Keratinocyte (primary cell): ENCODE measurements at regions not wholly inside any gene's neighbourhood (a gene's known extent, or its start where the extent isn't known, plus 50 kb on each side); places are given as distances from the start of the nearest gene placed in this dataset.

Experiments
- DNase-seq: peaks from one replicate; pipeline ENCODE4 v3.0.0-alpha.2; 2011; ENCODE audit warnings: low read depth, missing footprints, low spot score
- FAIRE-seq: peaks from 2 replicates; lab custom pipeline; 2011; peaks lifted over from hg19 to GRCh38; lab: Jason Lieb, UNC
- H2AFZ ChIP-seq: 2 replicates; pipeline ENCODE4 v1.6.0; 2012; ENCODE audit warnings: low read length, control low read depth, inconsistent platforms; ENCODE audit not compliant: control insufficient read depth
- H3K27ac ChIP-seq: 2 replicates; pipeline ENCODE4 v1.5.1; 2011; ENCODE audit warnings: low read length; ENCODE audit not compliant: control insufficient read depth, insufficient read depth
- H3K27me3 ChIP-seq: 3 replicates; pipeline ENCODE4 v1.6.0; 2011; ENCODE audit warnings: low read length; ENCODE audit not compliant: control insufficient read depth, insufficient read depth; ENCODE audit errors: extremely low read depth
- H3K36me3 ChIP-seq, 2 experiments: 2 replicates in 1 of 2; 3 replicates in 1 of 2; pipeline ENCODE4 v1.5.1; 2011; ENCODE audit warnings: low read length in 2 of 2, mild to moderate bottlenecking in 1 of 2; ENCODE audit not compliant: control insufficient read depth in 2 of 2, insufficient read depth in 2 of 2; ENCODE audit errors: extremely low read depth in 1 of 2
- H3K4me1 ChIP-seq: 3 replicates; pipeline ENCODE4 v1.5.1; 2011; ENCODE audit warnings: low read length; ENCODE audit not compliant: control insufficient read depth, insufficient read depth; ENCODE audit errors: extremely low read depth
- H3K4me2 ChIP-seq: 3 replicates; pipeline ENCODE4 v1.6.0; 2011; ENCODE audit warnings: low read depth, low read length; ENCODE audit not compliant: control insufficient read depth, insufficient read depth; ENCODE audit errors: extremely low read depth
- H3K4me3 ChIP-seq, 3 experiments: fragments of 200-600 bp in 1 of 3; sonication (generic) in 1 of 3; 2 replicates in 2 of 3; 3 replicates in 1 of 3; pipeline ENCODE4 v1.5.1; 2011 to 2016; ENCODE audit warnings: low read length in 3 of 3, mild to moderate bottlenecking in 3 of 3, control low read depth in 2 of 3, inconsistent platforms in 1 of 3, low read depth in 1 of 3, mixed read lengths in 1 of 3, mixed run types in 1 of 3, moderate library complexity in 1 of 3; ENCODE audit not compliant: control insufficient read depth in 2 of 3, insufficient read depth in 2 of 3; ENCODE audit errors: extremely low read depth in 1 of 3
- H3K79me2 ChIP-seq: 2 replicates; pipeline ENCODE4 v1.6.0; 2012; ENCODE audit warnings: low read length; ENCODE audit not compliant: control insufficient read depth, insufficient read depth
- H3K9ac ChIP-seq: 3 replicates; pipeline ENCODE4 v1.6.0; 2011; ENCODE audit warnings: low read length; ENCODE audit not compliant: control insufficient read depth, insufficient read depth; ENCODE audit errors: extremely low read depth
- H3K9me1 ChIP-seq: 3 replicates; pipeline ENCODE4 v1.6.0; 2011; ENCODE audit warnings: low read length; ENCODE audit not compliant: control insufficient read depth, insufficient read depth; ENCODE audit errors: extremely low read depth
- H3K9me3 ChIP-seq: 2 replicates; pipeline ENCODE4 v1.5.1; 2012; ENCODE audit warnings: low read depth, low read length; ENCODE audit not compliant: control insufficient read depth
- H4K20me1 ChIP-seq: 3 replicates; pipeline ENCODE4 v1.6.0; 2011; ENCODE audit warnings: low read length; ENCODE audit not compliant: control insufficient read depth, insufficient read depth; ENCODE audit errors: extremely low read depth
- EZH2 ChIP-seq: IDR thresholded peaks from one replicate; pipeline ENCODE4 v1.6.1; 2012; ENCODE audit warnings: inconsistent platforms, mild to moderate bottlenecking, low read length, moderate library complexity
- dilution Hi-C: fragments of 300-500 bp; cut with MboI; formaldehyde crosslinking; loops from one replicate; pipeline ENCODE4 v1.7.0; 2020; ENCODE audit warnings: low sequenced_read_pairs; ENCODE audit not compliant: extremely low pct_ligation_motif_present
- TF ChIP-seq, protein P1 (sequence below), 3 experiments: IDR thresholded peaks in 1 of 3; conservative IDR thresholded peaks in 1 of 3; optimal IDR thresholded peaks in 1 of 3; 2 replicates in 2 of 3; 3 replicates in 1 of 3; pipeline versions ENCODE3 to v1.5.1; 2011; ENCODE audit warnings: low read length in 3 of 3, mild to moderate bottlenecking in 3 of 3, moderate library complexity in 2 of 3, control low read depth in 1 of 3, inconsistent platforms in 1 of 3; ENCODE audit not compliant: insufficient read depth in 2 of 3; ENCODE audit errors: extremely low read depth in 1 of 3

DNA sequence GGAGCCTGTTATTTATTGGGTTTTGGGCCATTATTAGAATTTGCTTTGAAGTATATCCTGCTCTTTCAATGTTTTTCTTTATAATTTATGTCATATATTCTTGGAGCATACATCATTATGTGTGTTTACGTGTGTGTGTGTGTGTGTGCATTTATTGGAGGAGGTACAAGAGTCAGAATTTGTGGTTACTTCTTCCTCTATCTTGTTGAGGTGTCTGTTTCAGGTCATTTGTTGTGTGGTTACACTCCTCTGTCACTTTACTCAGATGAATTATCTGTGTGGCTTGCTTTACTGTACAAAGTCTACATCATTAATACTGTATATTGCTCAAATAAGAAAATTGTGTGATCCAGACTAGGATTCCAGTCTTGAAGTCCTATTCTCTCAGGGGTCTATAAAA lies 1957.4 kb upstream of the TENM3 start:
- H3K4me3 ChIP-seq: no peak overlapping the region
- H2AFZ ChIP-seq: no peak overlapping the region
- H3K4me2 ChIP-seq: no peak overlapping the region
- no peaks in the 10 kb centered on the region for H4K20me1 ChIP-seq
- H3K79me2 ChIP-seq: no peaks in the 10 kb centered on the region
- FAIRE-seq (no peak), DNase-seq (no peak)
- H3K9me3 ChIP-seq: no peaks in the 10 kb centered on the region
- TF ChIP-seq EZH2: no peak
- TF ChIP-seq, protein P1, sequence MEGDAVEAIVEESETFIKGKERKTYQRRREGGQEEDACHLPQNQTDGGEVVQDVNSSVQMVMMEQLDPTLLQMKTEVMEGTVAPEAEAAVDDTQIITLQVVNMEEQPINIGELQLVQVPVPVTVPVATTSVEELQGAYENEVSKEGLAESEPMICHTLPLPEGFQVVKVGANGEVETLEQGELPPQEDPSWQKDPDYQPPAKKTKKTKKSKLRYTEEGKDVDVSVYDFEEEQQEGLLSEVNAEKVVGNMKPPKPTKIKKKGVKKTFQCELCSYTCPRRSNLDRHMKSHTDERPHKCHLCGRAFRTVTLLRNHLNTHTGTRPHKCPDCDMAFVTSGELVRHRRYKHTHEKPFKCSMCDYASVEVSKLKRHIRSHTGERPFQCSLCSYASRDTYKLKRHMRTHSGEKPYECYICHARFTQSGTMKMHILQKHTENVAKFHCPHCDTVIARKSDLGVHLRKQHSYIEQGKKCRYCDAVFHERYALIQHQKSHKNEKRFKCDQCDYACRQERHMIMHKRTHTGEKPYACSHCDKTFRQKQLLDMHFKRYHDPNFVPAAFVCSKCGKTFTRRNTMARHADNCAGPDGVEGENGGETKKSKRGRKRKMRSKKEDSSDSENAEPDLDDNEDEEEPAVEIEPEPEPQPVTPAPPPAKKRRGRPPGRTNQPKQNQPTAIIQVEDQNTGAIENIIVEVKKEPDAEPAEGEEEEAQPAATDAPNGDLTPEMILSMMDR (optimal IDR thresholded peaks at IDR 0.05 in 1 of 3, IDR thresholded peaks at IDR 0.05 in 1 of 3, conservative IDR thresholded peaks at IDR 0.05 in 1 of 3; ENCODE audit: extremely low read depth in 1 of 3, insufficient read depth in 2 of 3, low read length in 3 of 3): no peak
- no peaks in the 10 kb centered on the region for H3K4me1 ChIP-seq
- no peaks in the 10 kb centered on the region for H3K36me3 ChIP-seq
- H3K9ac ChIP-seq: no peak overlapping the region
- H3K27me3 ChIP-seq: no peaks in the 10 kb centered on the region
- no peaks in the 10 kb centered on the region for H3K9me1 ChIP-seq
- H3K27ac ChIP-seq: no peak overlapping the region
- dilution Hi-C loops: no loop called here

DNA sequence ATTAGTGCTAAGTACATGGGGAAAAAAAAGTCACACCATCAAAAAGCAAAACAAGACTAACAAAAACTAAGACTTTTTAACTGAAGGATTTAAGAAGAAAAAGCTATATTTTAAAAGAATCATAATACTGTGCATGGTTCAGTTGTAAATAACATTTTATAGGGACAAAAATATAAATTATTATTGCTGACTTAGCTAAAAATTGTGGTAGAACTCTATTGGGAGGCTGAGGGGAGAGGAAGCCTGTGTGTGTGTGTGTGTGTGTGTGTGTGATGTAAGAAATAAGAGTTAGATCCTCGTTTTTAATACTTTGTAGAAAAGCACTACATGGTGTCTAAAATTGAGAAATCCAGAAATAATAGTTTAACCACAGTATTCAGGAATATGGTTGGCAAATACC lies 1950.9 kb upstream of the TENM3 start:
- no peak overlapping the region for H3K27ac ChIP-seq
- no peaks in the 10 kb centered on the region for H3K27me3 ChIP-seq
- no peak overlapping the region for H2AFZ ChIP-seq
- H3K4me2 ChIP-seq: no peak overlapping the region
- H3K4me3 ChIP-seq: no peak overlapping the region
- H3K9me1 ChIP-seq: no peaks in the 10 kb centered on the region
- no peak for TF ChIP-seq EZH2
- TF ChIP-seq, protein P1 (optimal IDR thresholded peaks at IDR 0.05 in 1 of 3, IDR thresholded peaks at IDR 0.05 in 1 of 3, conservative IDR thresholded peaks at IDR 0.05 in 1 of 3; ENCODE audit: extremely low read depth in 1 of 3, insufficient read depth in 2 of 3, low read length in 3 of 3): no peak
- H3K79me2 ChIP-seq: no peaks in the 10 kb centered on the region
- no peaks in the 10 kb centered on the region for H4K20me1 ChIP-seq
- FAIRE-seq (no peak), DNase-seq (no peak)
- no peaks in the 10 kb centered on the region for H3K36me3 ChIP-seq
- no peaks in the 10 kb centered on the region for H3K4me1 ChIP-seq
- H3K9me3 ChIP-seq: no peaks in the 10 kb centered on the region
- H3K9ac ChIP-seq: no peak overlapping the region
- dilution Hi-C loops: no loop called here
